Middle frontal gyrus (tissue), 1 donor: ENCODE measurements at regions not wholly inside any gene's neighbourhood (a gene's known extent, or its start where the extent isn't known, plus 50 kb on each side); places are given as distances from the start of the nearest gene placed in this dataset.

Source experiments
- DNase-seq: peaks from one replicate; pipeline ENCODE4 v3.0.0-alpha.2; 2015; ENCODE audit warnings: low spot score; ENCODE audit errors: extremely low spot score

DNA sequence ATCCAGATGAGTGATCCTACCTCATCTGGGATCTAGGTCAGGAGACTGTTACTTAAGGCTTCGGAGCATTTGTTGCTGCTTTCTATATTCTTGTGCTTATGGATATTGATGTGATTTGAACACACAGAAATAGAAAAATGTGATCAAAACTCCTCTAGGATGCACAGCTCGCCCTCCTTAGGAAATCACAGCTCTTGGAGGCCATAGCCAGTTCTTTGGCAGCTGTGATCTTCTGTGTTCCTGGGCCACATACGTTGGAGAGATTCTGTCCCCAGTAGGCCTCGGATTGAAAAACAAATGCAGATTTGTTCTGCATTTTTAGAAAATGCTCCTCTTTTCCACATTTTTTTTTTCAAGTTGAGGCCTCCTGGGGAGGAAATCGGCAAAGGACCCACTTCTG, 437.4 kb upstream of the THBS1 start:
- no peak for DNase-seq

DNA sequence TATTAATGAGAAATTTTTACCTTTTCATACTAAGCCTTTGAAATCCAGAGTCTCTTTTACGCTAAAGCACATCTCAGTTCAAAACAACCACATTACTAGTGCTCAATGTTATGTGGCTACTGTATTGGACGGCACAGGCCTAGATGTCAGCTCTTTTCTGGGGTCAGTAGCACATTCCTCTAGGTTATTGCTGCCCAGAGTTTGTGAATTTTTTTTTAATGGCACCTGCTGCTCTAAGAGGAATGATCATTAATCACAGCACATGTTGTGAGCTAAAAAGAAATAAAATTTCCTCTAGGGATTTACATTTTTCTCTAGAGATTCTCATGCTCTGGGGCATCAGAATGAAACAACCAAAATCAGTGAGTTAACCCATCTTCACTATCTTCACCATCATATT, 436.8 kb upstream of the THBS1 start:
- no peak for DNase-seq

- DNase-seq = no peak
These were observed 436.0 kb upstream of the THBS1 start for GRCh38 chr15:39144613-39145499.

- no peak for DNase-seq
These were observed 434.8 kb upstream of the THBS1 start for GRCh38 chr15:39145854-39146625.

- no peak for DNase-seq
These were observed 431.2 kb upstream of the THBS1 start for GRCh38 chr15:39149636-39150150.

- DNase-seq = no peak
These were observed 429.3 kb upstream of the THBS1 start for GRCh38 chr15:39151545-39151944.

- no peak for DNase-seq
These were observed 427.7 kb upstream of the THBS1 start for GRCh38 chr15:39153058-39153714.

GRCh38 chr15:39153716-39154115, 427.2 kb upstream of the THBS1 start:
- DNase-seq = no peak

GRCh38 chr15:39154227-39154638, 426.6 kb upstream of the THBS1 start:
- DNase-seq = no peak

DNA sequence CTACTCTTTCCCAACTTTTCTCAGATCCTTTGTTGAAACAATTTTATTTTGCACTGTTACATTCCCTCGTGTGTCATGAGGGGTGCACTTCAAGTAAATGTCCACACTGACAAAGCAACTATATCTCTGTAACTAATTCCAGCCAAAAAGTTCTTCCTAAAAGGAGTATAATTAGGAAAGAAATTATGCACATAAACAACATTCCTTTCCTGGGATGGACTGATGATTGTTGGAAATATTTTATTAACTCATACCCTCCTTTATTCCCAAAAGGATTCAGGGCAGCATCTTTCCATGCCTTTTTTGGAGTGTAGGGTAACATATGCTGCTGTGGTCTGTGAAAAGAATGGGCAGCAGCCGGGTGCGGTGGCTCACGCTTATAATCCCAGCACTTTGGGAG, 426.1 kb upstream of the THBS1 start:
- no peak for DNase-seq

- DNase-seq = no peak
These were observed 424.7 kb upstream of the THBS1 start for GRCh38 chr15:39156166-39156565.

DNA sequence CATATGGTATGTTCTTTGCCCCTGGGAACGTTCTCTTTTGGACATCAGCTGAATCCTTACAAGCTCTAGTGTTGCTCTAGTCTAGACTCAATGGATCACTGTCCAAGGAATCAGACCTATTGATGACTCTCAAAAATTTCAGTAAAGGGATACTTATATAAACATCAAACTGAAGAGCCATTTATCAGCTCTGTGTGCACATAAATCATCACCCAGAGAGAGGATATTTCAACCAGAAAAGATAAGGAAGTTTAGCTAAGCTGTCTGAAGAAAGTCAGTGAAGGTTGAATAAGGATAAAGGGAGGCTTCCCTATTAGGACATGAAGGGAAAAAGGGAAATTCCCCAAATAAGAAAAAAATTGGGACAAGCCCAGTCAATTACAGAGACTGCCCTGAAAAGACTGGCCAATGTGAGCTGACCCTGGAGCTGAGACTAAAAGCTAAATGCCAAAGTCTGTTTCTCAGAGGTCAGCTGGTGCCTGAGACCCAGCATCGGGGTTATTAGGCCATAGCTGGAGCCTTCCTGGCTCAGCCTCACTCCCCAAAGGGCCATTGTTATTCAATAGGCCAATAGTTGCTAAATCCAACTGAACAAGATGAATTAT, 424.1 kb upstream of the THBS1 start:
- no peak for DNase-seq

GRCh38 chr15:39157882-39158281, 423.0 kb upstream of the THBS1 start:
- DNase-seq = no peak

DNA sequence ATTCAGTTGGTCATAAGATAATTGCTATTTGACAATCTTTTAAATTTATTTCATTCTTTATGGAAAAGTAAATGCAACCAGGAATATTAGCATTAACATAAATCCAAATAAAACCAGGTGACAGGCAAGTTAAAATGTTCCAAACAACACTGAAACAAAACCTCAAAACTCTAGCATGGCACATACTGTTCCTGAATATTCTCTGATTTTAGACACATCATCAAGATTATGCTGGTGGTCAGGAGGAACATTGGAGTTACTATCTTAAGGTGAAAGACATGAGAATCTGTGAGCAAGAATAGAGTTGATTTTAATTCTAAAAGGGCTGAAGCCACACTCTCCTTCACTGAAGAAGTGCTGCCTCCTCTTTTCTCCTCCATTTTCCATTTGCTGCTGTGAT, 421.0 kb upstream of the THBS1 start:
- no peak for DNase-seq

DNA sequence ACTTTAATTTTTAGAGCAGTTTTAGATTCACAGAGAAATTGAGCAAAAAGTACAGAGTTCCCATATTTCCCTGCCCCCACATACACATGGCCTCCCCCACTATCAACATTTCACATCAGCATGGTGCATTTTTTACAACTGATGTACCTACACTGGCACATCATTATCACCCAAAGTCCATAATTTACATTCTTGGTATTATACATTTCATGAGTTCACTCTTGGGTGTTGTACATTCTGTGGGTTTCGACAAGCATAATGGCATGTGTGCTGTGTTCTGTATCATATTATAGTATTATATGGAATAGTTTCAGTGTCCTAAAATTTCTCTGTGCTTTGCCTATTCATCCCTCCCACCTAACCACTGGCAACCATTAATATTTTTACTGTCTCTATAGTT, 419.8 kb upstream of the THBS1 start:
- no peak for DNase-seq

- DNase-seq = no peak
These were observed 415.7 kb upstream of the THBS1 start for GRCh38 chr15:39165020-39165706.

- no peak for DNase-seq
These were observed 413.5 kb upstream of the THBS1 start for GRCh38 chr15:39167164-39168058.

- DNase-seq = no peak
These were observed 408.9 kb upstream of the THBS1 start for GRCh38 chr15:39171944-39172368.

GRCh38 chr15:39172380-39173281, 408.2 kb upstream of the THBS1 start:
- DNase-seq = no peak
